ENCODE measurements at regions not wholly inside any gene's neighbourhood (a gene's known extent, or its start where the extent isn't known, plus 50 kb on each side); places are given as distances from the start of the nearest gene placed in this dataset.
"Not testable (repeated sequence)": the region's sequence is repeated elsewhere in the genome, so short reads cannot be mapped to it uniquely, and the experiment has no call there.

- Mint-ChIP-seq H3K4me3 (ENCODE audit: unreplicated experiment) (no peak overlapping the region), H3K27me3 (ENCODE audit: insufficient read depth, unreplicated experiment) (no peaks in the 10 kb centered on the region), H3K4me1 (ENCODE audit: insufficient read depth, unreplicated experiment) (no peaks in the 10 kb centered on the region), H3K9me3 (ENCODE audit: unreplicated experiment) (no peaks in the 10 kb centered on the region), H3K36me3 (ENCODE audit: insufficient read depth, unreplicated experiment) (no peaks in the 10 kb centered on the region), H3K27ac (ENCODE audit: low read depth, unreplicated experiment) (no peak overlapping the region)
- no TSS peak for BruUV-seq (replicated peaks)
- no peak for TF ChIP-seq CTCF (IDR thresholded peaks at IDR 0.05; ENCODE audit: unreplicated experiment)
- intact Hi-C loops (cut with micrococcal nuclease), result no loop called here
- ChIA-PET CTCF (interaction anchor here (0.6 to 0.7 kb wide), 2 partner anchors 11 to 56 kb away, joined by 4 to 6 read pairs; no protein-coding TSS in a partner anchor), POLR2A (interaction anchor here (0.9 kb wide), 1 partner anchor 13 kb away, joined by 3 read pairs; no protein-coding TSS in a partner anchor)
- no peak for DNase-seq (ENCODE audit: unreplicated experiment)
Observed at GRCh38 chr6:150514806-150515380, 84.8 kb upstream of the PLEKHG1 start.

GRCh38 chr6:150516199-150516598, 83.5 kb upstream of the PLEKHG1 start:
- Mint-ChIP-seq H3K36me3 (ENCODE audit: insufficient read depth, unreplicated experiment) (no peaks in the 10 kb centered on the region), H3K4me1 (ENCODE audit: insufficient read depth, unreplicated experiment) (peaks cover 4% of the 10 kb centered on the region), H3K4me3 (ENCODE audit: unreplicated experiment) (no peak overlapping the region), H3K27ac (ENCODE audit: low read depth, unreplicated experiment) (no peak overlapping the region), H3K9me3 (ENCODE audit: unreplicated experiment) (no peaks in the 10 kb centered on the region), H3K27me3 (ENCODE audit: insufficient read depth, unreplicated experiment) (no peaks in the 10 kb centered on the region)
- intact Hi-C loops (cut with micrococcal nuclease), result no loop called here
- ChIA-PET POLR2A (no interaction called here), CTCF (no interaction called here)
- no peak for DNase-seq (ENCODE audit: unreplicated experiment)
- no peak for TF ChIP-seq CTCF (IDR thresholded peaks at IDR 0.05; ENCODE audit: unreplicated experiment)
- no TSS peak for BruUV-seq (replicated peaks)

- DNase-seq (ENCODE audit: unreplicated experiment), result no peak
- CTCF ChIA-PET, result no interaction called here
- H3K27ac Mint-ChIP-seq (ENCODE audit: low read depth, unreplicated experiment), result no peak overlapping the region
- no TSS peak for BruUV-seq (replicated peaks)
- H3K4me3 Mint-ChIP-seq (ENCODE audit: unreplicated experiment), result no peak overlapping the region
- intact Hi-C loops (cut with micrococcal nuclease), result no loop called here
- POLR2A ChIA-PET, result no interaction called here
- no peaks in the 10 kb centered on the region for H3K9me3 Mint-ChIP-seq (ENCODE audit: unreplicated experiment)
- H3K27me3 Mint-ChIP-seq (ENCODE audit: insufficient read depth, unreplicated experiment), result no peaks in the 10 kb centered on the region
- H3K4me1 Mint-ChIP-seq (ENCODE audit: insufficient read depth, unreplicated experiment), result peaks cover 4% of the 10 kb centered on the region
- no peak for TF ChIP-seq CTCF (IDR thresholded peaks at IDR 0.05; ENCODE audit: unreplicated experiment)
- no peaks in the 10 kb centered on the region for H3K36me3 Mint-ChIP-seq (ENCODE audit: insufficient read depth, unreplicated experiment)
Observed at GRCh38 chr6:150517175-150517574, 82.5 kb upstream of the PLEKHG1 start.

- peaks cover 10% of the 10 kb centered on the region for H3K27me3 Mint-ChIP-seq (ENCODE audit: insufficient read depth, unreplicated experiment)
- no peak for DNase-seq (ENCODE audit: unreplicated experiment)
- H3K27ac Mint-ChIP-seq (ENCODE audit: low read depth, unreplicated experiment), result no peak overlapping the region
- no peak for TF ChIP-seq CTCF (IDR thresholded peaks at IDR 0.05; ENCODE audit: unreplicated experiment)
- no peaks in the 10 kb centered on the region for H3K36me3 Mint-ChIP-seq (ENCODE audit: insufficient read depth, unreplicated experiment)
- no TSS peak for BruUV-seq (replicated peaks)
- ChIA-PET CTCF (no interaction called here), POLR2A (interaction anchor here (1.1 kb wide), 1 partner anchor 9 kb away, joined by 3 read pairs; no protein-coding TSS in a partner anchor)
- intact Hi-C loops (cut with micrococcal nuclease), result no loop called here
- no peaks in the 10 kb centered on the region for H3K9me3 Mint-ChIP-seq (ENCODE audit: unreplicated experiment)
- peaks cover 4% of the 10 kb centered on the region for H3K4me1 Mint-ChIP-seq (ENCODE audit: insufficient read depth, unreplicated experiment)
- H3K4me3 Mint-ChIP-seq (ENCODE audit: unreplicated experiment), result no peak overlapping the region
Observed at GRCh38 chr6:150521482-150521881, 78.2 kb upstream of the PLEKHG1 start.

- DNase-seq (ENCODE audit: unreplicated experiment); H3K27me3 Mint-ChIP-seq (ENCODE audit: insufficient read depth, unreplicated experiment); H3K36me3 Mint-ChIP-seq (ENCODE audit: insufficient read depth, unreplicated experiment); intact Hi-C loops (cut with micrococcal nuclease); H3K27ac Mint-ChIP-seq (ENCODE audit: low read depth, unreplicated experiment); CTCF ChIA-PET; BruUV-seq (replicated peaks); H3K9me3 Mint-ChIP-seq (ENCODE audit: unreplicated experiment); POLR2A ChIA-PET; H3K4me3 Mint-ChIP-seq (ENCODE audit: unreplicated experiment): not testable (repeated sequence)
- peaks cover 13% of the 10 kb centered on the region for H3K4me1 Mint-ChIP-seq (ENCODE audit: insufficient read depth, unreplicated experiment)
Observed at GRCh38 chr6:150523216-150523615, 76.5 kb upstream of the PLEKHG1 start.
